K562 (cell line): ENCODE measurements at regions not wholly inside any gene's neighbourhood (a gene's known extent, or its start where the extent isn't known, plus 50 kb on each side); places are given as distances from the start of the nearest gene placed in this dataset.

Experiments used
- EZH2 ChIP-seq: IDR thresholded peaks from 2 replicates; pipeline ENCODE4 v1.6.1; 2012; ENCODE audit warnings: low read depth, mild to moderate bottlenecking, inconsistent platforms, low read length, borderline replicate concordance
- MXI1 ChIP-seq: IDR thresholded peaks from 2 replicates; pipeline ENCODE4 v1.6.1; 2011; ENCODE audit warnings: low read depth, mild to moderate bottlenecking, improper control_type of control experiment, low read length
- POLR2A ChIP-seq: fragments of 450-650 bp; conservative IDR thresholded peaks from 2 replicates; pipeline ENCODE4 v1.6.1; 2016
- RBFOX2 ChIP-seq: fragments of 200-400 bp; formaldehyde crosslinking; IDR thresholded peaks from 2 replicates; pipeline ENCODE4 v1.6.1; 2017; ENCODE audit warnings: low read depth, mild to moderate bottlenecking, low read length, moderate library complexity
- SMARCA4 ChIP-seq: fragments of 450-650 bp; IDR thresholded peaks from 2 replicates; pipeline ENCODE4 v1.6.1; 2016
- YY1 ChIP-seq, 3 experiments: IDR thresholded peaks; 2 replicates each; pipeline ENCODE4 v1.6.1; 2011; ENCODE audit warnings: low read length in 2 of 3, mild to moderate bottlenecking in 2 of 3, moderate library complexity in 2 of 3, borderline replicate concordance in 1 of 3, control low read depth in 1 of 3, low read depth in 1 of 3; ENCODE audit not compliant: insufficient read depth in 3 of 3, insufficient replicate concordance in 2 of 3, control insufficient read depth in 1 of 3, insufficient read length in 1 of 3; ENCODE audit errors: extremely low read depth in 1 of 3
- ZBTB7A ChIP-seq: IDR thresholded peaks from 2 replicates; pipeline ENCODE4 v1.6.1; 2011; ENCODE audit warnings: low read depth, mild to moderate bottlenecking, low read length, moderate library complexity, borderline replicate concordance; ENCODE audit not compliant: control insufficient read depth
- ZEB2 ChIP-seq: fragments of 450-650 bp; IDR thresholded peaks from 2 replicates; pipeline ENCODE4 v1.6.1; 2016
- ZNF197 ChIP-seq: fragments of 200-800 bp; sonication (Bioruptor generic); IDR thresholded peaks from 2 replicates; pipeline ENCODE4 v1.6.1; 2016; ENCODE audit warnings: low read depth, missing genetic modification characterization, missing compliant biosample characterization
- TF ChIP-seq, protein P1 (sequence below): sonication (generic); formaldehyde crosslinking; IDR thresholded peaks from 2 replicates; pipeline ENCODE4 v1.8.0; 2023; ENCODE audit warnings: mild to moderate bottlenecking, missing genetic modification reagents
- TF ChIP-seq, protein P2 (sequence below): sonication (generic); formaldehyde crosslinking; IDR thresholded peaks from 2 replicates; pipeline ENCODE4 v1.8.1; 2023; ENCODE audit warnings: mild to moderate bottlenecking, missing genetic modification reagents
- TF ChIP-seq, protein P3 (sequence below), 3 experiments: IDR thresholded peaks in 2 of 3; conservative IDR thresholded peaks in 1 of 3; 2 replicates each; pipeline ENCODE4 v1.5.1; 2011 to 2012; ENCODE audit warnings: low read length in 3 of 3, mild to moderate bottlenecking in 3 of 3, control low read depth in 2 of 3, improper control_type of control experiment in 1 of 3, inconsistent platforms in 1 of 3, low read depth in 1 of 3, mixed read lengths in 1 of 3, moderate library complexity in 1 of 3; ENCODE audit not compliant: insufficient read depth in 2 of 3
- TF ChIP-seq, protein P4 (sequence below): sonication (generic); formaldehyde crosslinking; IDR thresholded peaks from 2 replicates; pipeline ENCODE4 v1.8.0; 2022; ENCODE audit warnings: missing genetic modification reagents, mild to moderate bottlenecking, borderline replicate concordance

DNA sequence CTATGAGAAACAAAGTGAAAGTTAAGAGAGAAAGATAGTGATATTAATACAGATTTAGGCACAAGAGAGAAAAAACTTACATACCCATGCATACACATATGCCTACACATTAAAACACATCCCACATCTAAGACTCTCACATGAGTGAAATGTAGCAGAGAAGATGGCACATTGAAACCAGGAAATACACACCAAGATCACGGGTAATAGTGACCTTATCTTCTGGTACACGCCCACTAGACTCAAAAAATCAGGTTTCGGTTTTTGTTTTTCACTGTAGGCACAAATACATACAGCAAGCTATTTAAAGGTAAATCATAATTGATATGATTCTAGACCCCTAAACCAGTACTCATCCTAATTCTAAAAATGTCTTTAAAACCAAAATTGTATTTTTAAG lies 225.2 kb upstream of the TAC1 start:
- no peak for TF ChIP-seq ZBTB7A
- TF ChIP-seq, protein P1, sequence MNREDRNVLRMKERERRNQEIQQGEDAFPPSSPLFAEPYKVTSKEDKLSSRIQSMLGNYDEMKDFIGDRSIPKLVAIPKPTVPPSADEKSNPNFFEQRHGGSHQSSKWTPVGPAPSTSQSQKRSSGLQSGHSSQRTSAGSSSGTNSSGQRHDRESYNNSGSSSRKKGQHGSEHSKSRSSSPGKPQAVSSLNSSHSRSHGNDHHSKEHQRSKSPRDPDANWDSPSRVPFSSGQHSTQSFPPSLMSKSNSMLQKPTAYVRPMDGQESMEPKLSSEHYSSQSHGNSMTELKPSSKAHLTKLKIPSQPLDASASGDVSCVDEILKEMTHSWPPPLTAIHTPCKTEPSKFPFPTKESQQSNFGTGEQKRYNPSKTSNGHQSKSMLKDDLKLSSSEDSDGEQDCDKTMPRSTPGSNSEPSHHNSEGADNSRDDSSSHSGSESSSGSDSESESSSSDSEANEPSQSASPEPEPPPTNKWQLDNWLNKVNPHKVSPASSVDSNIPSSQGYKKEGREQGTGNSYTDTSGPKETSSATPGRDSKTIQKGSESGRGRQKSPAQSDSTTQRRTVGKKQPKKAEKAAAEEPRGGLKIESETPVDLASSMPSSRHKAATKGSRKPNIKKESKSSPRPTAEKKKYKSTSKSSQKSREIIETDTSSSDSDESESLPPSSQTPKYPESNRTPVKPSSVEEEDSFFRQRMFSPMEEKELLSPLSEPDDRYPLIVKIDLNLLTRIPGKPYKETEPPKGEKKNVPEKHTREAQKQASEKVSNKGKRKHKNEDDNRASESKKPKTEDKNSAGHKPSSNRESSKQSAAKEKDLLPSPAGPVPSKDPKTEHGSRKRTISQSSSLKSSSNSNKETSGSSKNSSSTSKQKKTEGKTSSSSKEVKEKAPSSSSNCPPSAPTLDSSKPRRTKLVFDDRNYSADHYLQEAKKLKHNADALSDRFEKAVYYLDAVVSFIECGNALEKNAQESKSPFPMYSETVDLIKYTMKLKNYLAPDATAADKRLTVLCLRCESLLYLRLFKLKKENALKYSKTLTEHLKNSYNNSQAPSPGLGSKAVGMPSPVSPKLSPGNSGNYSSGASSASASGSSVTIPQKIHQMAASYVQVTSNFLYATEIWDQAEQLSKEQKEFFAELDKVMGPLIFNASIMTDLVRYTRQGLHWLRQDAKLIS (CRISPR knock-in tag), result no peak
- no peak for TF ChIP-seq ZEB2
- TF ChIP-seq MXI1, result no peak
- no peak for TF ChIP-seq RBFOX2
- no peak for TF ChIP-seq SMARCA4
- TF ChIP-seq POLR2A, result no peak
- TF ChIP-seq, protein P2, sequence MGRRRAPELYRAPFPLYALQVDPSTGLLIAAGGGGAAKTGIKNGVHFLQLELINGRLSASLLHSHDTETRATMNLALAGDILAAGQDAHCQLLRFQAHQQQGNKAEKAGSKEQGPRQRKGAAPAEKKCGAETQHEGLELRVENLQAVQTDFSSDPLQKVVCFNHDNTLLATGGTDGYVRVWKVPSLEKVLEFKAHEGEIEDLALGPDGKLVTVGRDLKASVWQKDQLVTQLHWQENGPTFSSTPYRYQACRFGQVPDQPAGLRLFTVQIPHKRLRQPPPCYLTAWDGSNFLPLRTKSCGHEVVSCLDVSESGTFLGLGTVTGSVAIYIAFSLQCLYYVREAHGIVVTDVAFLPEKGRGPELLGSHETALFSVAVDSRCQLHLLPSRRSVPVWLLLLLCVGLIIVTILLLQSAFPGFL, result no peak
- no peak for TF ChIP-seq YY1 (IDR thresholded peaks at IDR 0.05; ENCODE audit: borderline replicate concordance in 1 of 3, control insufficient read depth in 1 of 3, extremely low read depth in 1 of 3, insufficient read depth in 3 of 3, insufficient read length in 1 of 3, insufficient replicate concordance in 2 of 3, low read depth in 1 of 3, low read length in 2 of 3)
- TF ChIP-seq, protein P3, sequence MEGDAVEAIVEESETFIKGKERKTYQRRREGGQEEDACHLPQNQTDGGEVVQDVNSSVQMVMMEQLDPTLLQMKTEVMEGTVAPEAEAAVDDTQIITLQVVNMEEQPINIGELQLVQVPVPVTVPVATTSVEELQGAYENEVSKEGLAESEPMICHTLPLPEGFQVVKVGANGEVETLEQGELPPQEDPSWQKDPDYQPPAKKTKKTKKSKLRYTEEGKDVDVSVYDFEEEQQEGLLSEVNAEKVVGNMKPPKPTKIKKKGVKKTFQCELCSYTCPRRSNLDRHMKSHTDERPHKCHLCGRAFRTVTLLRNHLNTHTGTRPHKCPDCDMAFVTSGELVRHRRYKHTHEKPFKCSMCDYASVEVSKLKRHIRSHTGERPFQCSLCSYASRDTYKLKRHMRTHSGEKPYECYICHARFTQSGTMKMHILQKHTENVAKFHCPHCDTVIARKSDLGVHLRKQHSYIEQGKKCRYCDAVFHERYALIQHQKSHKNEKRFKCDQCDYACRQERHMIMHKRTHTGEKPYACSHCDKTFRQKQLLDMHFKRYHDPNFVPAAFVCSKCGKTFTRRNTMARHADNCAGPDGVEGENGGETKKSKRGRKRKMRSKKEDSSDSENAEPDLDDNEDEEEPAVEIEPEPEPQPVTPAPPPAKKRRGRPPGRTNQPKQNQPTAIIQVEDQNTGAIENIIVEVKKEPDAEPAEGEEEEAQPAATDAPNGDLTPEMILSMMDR (IDR thresholded peaks at IDR 0.05 in 2 of 3, conservative IDR thresholded peaks at IDR 0.05 in 1 of 3; ENCODE audit: insufficient read depth in 2 of 3, low read depth in 1 of 3, low read length in 3 of 3), result no peak
- TF ChIP-seq, protein P4, sequence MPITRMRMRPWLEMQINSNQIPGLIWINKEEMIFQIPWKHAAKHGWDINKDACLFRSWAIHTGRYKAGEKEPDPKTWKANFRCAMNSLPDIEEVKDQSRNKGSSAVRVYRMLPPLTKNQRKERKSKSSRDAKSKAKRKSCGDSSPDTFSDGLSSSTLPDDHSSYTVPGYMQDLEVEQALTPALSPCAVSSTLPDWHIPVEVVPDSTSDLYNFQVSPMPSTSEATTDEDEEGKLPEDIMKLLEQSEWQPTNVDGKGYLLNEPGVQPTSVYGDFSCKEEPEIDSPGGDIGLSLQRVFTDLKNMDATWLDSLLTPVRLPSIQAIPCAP (CRISPR knock-in tag), result no peak
- TF ChIP-seq EZH2, result no peak
- TF ChIP-seq ZNF197, result no peak
